SK-N-SH (cell line): ENCODE measurements at regions not wholly inside any gene's neighbourhood (a gene's known extent, or its start where the extent isn't known, plus 50 kb on each side); places are given as distances from the start of the nearest gene placed in this dataset.

Experiments
- CTCF ChIA-PET: fragments of 300-600, 350-600 bp; formaldehyde crosslinking; extraction: SDS; loops from one replicate; lab custom pipeline; 2021; lab: Yijun Ruan, JAX
- POLR2A ChIA-PET: fragments of 350-600 bp; sonication (Branson Sonifier 250); formaldehyde crosslinking; extraction: SDS; loops from one replicate; lab custom pipeline; 2020; ENCODE audit warnings: antibody characterized with exemption, inconsistent platforms; lab: Yijun Ruan, JAX
- DNase-seq: peaks from one replicate; pipeline ENCODE4 v3.0.0; 2012
- H2AFZ ChIP-seq: fragments of 200-600 bp; sonication (generic); 2 replicates; pipeline ENCODE4 v1.8.1; 2016; ENCODE audit warnings: antibody characterized with exemption, mild to moderate bottlenecking, low read depth
- H3F3A ChIP-seq: fragments of 200-600 bp; sonication (generic); replicated peaks from 2 replicates; pipeline ENCODE3; 2016; ENCODE audit warnings: antibody characterized with exemption, mild to moderate bottlenecking; ENCODE audit not compliant: insufficient read depth
- H3K27ac ChIP-seq, 2 experiments: fragments of 200-500 bp in 1 of 2; fragments of 200-600 bp in 1 of 2; sonication (Bioruptor generic) in 1 of 2; sonication (generic), shearing (Covaris generic) in 1 of 2; 2 replicates each; pipeline versions ENCODE4 v1.5.1 to v1.6.1; 2014 to 2016; ENCODE audit warnings: low read depth in 2 of 2, inconsistent platforms in 1 of 2, low read length in 1 of 2, mild to moderate bottlenecking in 1 of 2, mixed read lengths in 1 of 2
- H3K27me3 ChIP-seq: fragments of 200-600 bp; sonication (generic), shearing (Covaris generic); 2 replicates; pipeline ENCODE4 v1.6.1; 2016; ENCODE audit warnings: mixed run types; ENCODE audit not compliant: insufficient read depth
- H3K36me3 ChIP-seq, 2 experiments: fragments of 200-500 bp in 1 of 2; fragments of 200-600 bp in 1 of 2; sonication (Bioruptor generic) in 1 of 2; sonication (generic) in 1 of 2; replicated peaks in 1 of 2; 2 replicates each; pipeline versions ENCODE3 to v1.5.1; 2014 to 2016; ENCODE audit warnings: low read length in 1 of 2, mild to moderate bottlenecking in 1 of 2; ENCODE audit not compliant: insufficient read depth in 2 of 2, control insufficient read depth in 1 of 2
- H3K4me1 ChIP-seq, 2 experiments: fragments of 200-500 bp in 1 of 2; fragments of 200-600 bp in 1 of 2; sonication (Bioruptor generic) in 1 of 2; sonication (generic), shearing (Covaris generic) in 1 of 2; 2 replicates each; pipeline versions ENCODE4 v1.5.1 to v1.6.1; 2014 to 2016; ENCODE audit warnings: low read depth in 1 of 2, low read length in 1 of 2, mixed run types in 1 of 2; ENCODE audit not compliant: insufficient read depth in 2 of 2, control insufficient read depth in 1 of 2
- H3K4me2 ChIP-seq: fragments of 200-600 bp; sonication (generic), shearing (Covaris generic); 2 replicates; pipeline ENCODE4 v1.6.1; 2017; ENCODE audit warnings: mixed run types
- H3K4me3 ChIP-seq, 2 experiments: fragments of 200-500 bp in 1 of 2; fragments of 200-600 bp in 1 of 2; sonication (Bioruptor generic) in 1 of 2; sonication (generic), shearing (Covaris generic) in 1 of 2; 2 replicates each; pipeline versions ENCODE4 v1.5.1 to v1.8.1; 2014 to 2016; ENCODE audit warnings: low read depth in 2 of 2, inconsistent platforms in 1 of 2, low read length in 1 of 2, mild to moderate bottlenecking in 1 of 2, mixed read lengths in 1 of 2, moderate library complexity in 1 of 2
- H3K79me2 ChIP-seq: fragments of 200-600 bp; sonication (generic); 2 replicates; pipeline ENCODE4 v1.8.1; 2017; ENCODE audit warnings: mild to moderate bottlenecking; ENCODE audit not compliant: insufficient read depth
- H3K9ac ChIP-seq: fragments of 200-600 bp; sonication (generic); 2 replicates; pipeline ENCODE4 v1.6.1; 2017; ENCODE audit warnings: mixed run types
- H3K9me2 ChIP-seq: fragments of 200-600 bp; sonication (generic); 2 replicates; pipeline ENCODE4 v1.6.1; 2017; ENCODE audit warnings: mixed run types
- H3K9me3 ChIP-seq: fragments of 200-600 bp; sonication (generic); 2 replicates; pipeline ENCODE4 v1.6.1; 2017; ENCODE audit warnings: mixed run types, mild to moderate bottlenecking, moderate library complexity
- H4K20me1 ChIP-seq: fragments of 200-600 bp; sonication (generic); 2 replicates; pipeline ENCODE4 v1.6.1; 2017; ENCODE audit warnings: mild to moderate bottlenecking, mixed run types; ENCODE audit not compliant: insufficient read depth
- ELF1 ChIP-seq: IDR thresholded peaks from 2 replicates; pipeline ENCODE4 v1.4.0; 2012
- EP300 ChIP-seq, 2 experiments: IDR thresholded peaks; 2 replicates each; pipeline versions ENCODE4 v1.4.0 to v1.6.1; 2012; ENCODE audit warnings: borderline replicate concordance in 1 of 2, low read depth in 1 of 2, low read length in 1 of 2
- EZH2phosphoT487 ChIP-seq: fragments of 200-600 bp; sonication (generic); IDR thresholded peaks from 2 replicates; pipeline ENCODE4 v1.6.1; 2017; ENCODE audit warnings: low read depth, mixed run types, mild to moderate bottlenecking, antibody characterized with exemption, moderate library complexity, borderline replicate concordance
- FOXJ3 ChIP-seq: sonication (generic); formaldehyde crosslinking; IDR thresholded peaks from 2 replicates; pipeline ENCODE4 v1.5.1; 2020; ENCODE audit warnings: mild to moderate bottlenecking, missing genetic modification reagents
- FOXM1 ChIP-seq: IDR thresholded peaks from 2 replicates; pipeline ENCODE4 v1.4.0; 2012; ENCODE audit warnings: low read depth, mild to moderate bottlenecking
- GABPA ChIP-seq: IDR thresholded peaks from 2 replicates; pipeline ENCODE4 v1.4.0; 2012; ENCODE audit warnings: low read depth, mild to moderate bottlenecking
- MAX ChIP-seq: IDR thresholded peaks from 2 replicates; pipeline ENCODE4 v1.4.0; 2012; ENCODE audit warnings: low read depth
- MEF2A ChIP-seq: IDR thresholded peaks from 2 replicates; pipeline ENCODE4 v1.4.0; 2012; ENCODE audit warnings: low read depth, borderline replicate concordance
- MXI1 ChIP-seq: IDR thresholded peaks from 2 replicates; pipeline ENCODE4 v1.6.1; 2012; ENCODE audit warnings: mild to moderate bottlenecking, low read depth, low read length, improper control_type of control experiment
- NFIC ChIP-seq: IDR thresholded peaks from 2 replicates; pipeline ENCODE4 v1.4.0; 2012; ENCODE audit warnings: borderline replicate concordance
- NRF1 ChIP-seq: IDR thresholded peaks from 2 replicates; pipeline ENCODE4 v1.6.1; 2012; ENCODE audit warnings: low read depth, mild to moderate bottlenecking, low read length
- PBX3 ChIP-seq: IDR thresholded peaks from 2 replicates; pipeline ENCODE4; 2012
- RAD21 ChIP-seq: IDR thresholded peaks from 2 replicates; pipeline ENCODE4 v1.6.1; 2012; ENCODE audit warnings: mild to moderate bottlenecking, low read length
- RCOR1 ChIP-seq: fragments of 150-350 bp; IDR thresholded peaks from 2 replicates; pipeline ENCODE4 v1.6.1; 2017; ENCODE audit warnings: antibody characterized with exemption, low read length
- SMC3 ChIP-seq: IDR thresholded peaks from 2 replicates; pipeline ENCODE4 v1.6.1; 2012; ENCODE audit warnings: low read depth, low read length, improper control_type of control experiment
- TAF1 ChIP-seq: IDR thresholded peaks from 2 replicates; pipeline ENCODE4 v1.6.1; 2012; ENCODE audit warnings: low read depth, mild to moderate bottlenecking, low read length, moderate library complexity, borderline replicate concordance
- USF1 ChIP-seq: IDR thresholded peaks from 2 replicates; pipeline ENCODE4 v1.4.0; 2012; ENCODE audit warnings: low read depth, borderline replicate concordance
- USF2 ChIP-seq: fragments of 150-350 bp; IDR thresholded peaks from 2 replicates; pipeline ENCODE4 v1.6.1; 2017; ENCODE audit warnings: antibody characterized with exemption, low read length, low read depth, borderline replicate concordance
- YY1 ChIP-seq: IDR thresholded peaks from 2 replicates; pipeline ENCODE4 v1.4.0; 2012; ENCODE audit warnings: low read depth, mild to moderate bottlenecking
- ZBTB33 ChIP-seq: IDR thresholded peaks from 2 replicates; pipeline ENCODE4 v1.4.0; 2012; ENCODE audit warnings: low read depth, borderline replicate concordance
- WGBS: methylation state at CpG from one replicate; pipeline ENCODE4 v1.1.6; 2017; ENCODE audit warnings: low lambda C conversion rate; 5-methylcytosine and 5-hydroxymethylcytosine counted together

- Histone ChIP-seq H3K4me2 (no peak overlapping the region), H2AFZ (no peak overlapping the region), H3K9ac (no peak overlapping the region), H3K36me3 (no peaks in the 10 kb centered on the region), H3K27ac (no peak overlapping the region), H3K27me3 (no peaks in the 10 kb centered on the region), H3K4me1 (peaks cover 0 to 8% of the 10 kb centered on the region in 2 experiments; a peak in 2 of 4 replicates), H3K79me2 (no peaks in the 10 kb centered on the region), H3F3A (no peaks in the 10 kb centered on the region), H4K20me1 (no peaks in the 10 kb centered on the region), H3K9me3 (no peaks in the 10 kb centered on the region), H3K9me2 (no peaks in the 10 kb centered on the region), H3K4me3 (no peak overlapping the region)
- TF ChIP-seq ELF1 (no peak), MEF2A (no peak), TAF1 (no peak), RCOR1 (no peak), NFIC (no peak), USF2 (no peak), GABPA (no peak), MXI1 (no peak), USF1 (no peak), ZBTB33 (no peak), MAX (no peak), NRF1 (no peak), YY1 (no peak), FOXM1 (no peak), SMC3 (no peak), RAD21 (no peak), PBX3 (no peak), EZH2phosphoT487 (no peak), EP300 (IDR thresholded peaks at IDR 0.05; ENCODE audit: borderline replicate concordance in 1 of 2, low read depth in 1 of 2, low read length in 1 of 2) (no peak), FOXJ3 (CRISPR knock-in tag) (no peak)
- WGBS = 82% methylated on average over 2 of the region's 2 CpGs
- ChIA-PET CTCF (no interaction called here), POLR2A (no interaction called here)
- no peak for DNase-seq
These were observed 326.7 kb downstream of the PTEN start for GRCh38 chr10:88190123-88190522.
